Central memory CD4-positive, alpha-beta T cell (primary cell): ENCODE measurements at regions not wholly inside any gene's neighbourhood (a gene's known extent, or its start where the extent isn't known, plus 50 kb on each side); places are given as distances from the start of the nearest gene placed in this dataset.
"Not testable (repeated sequence)": the region's sequence is repeated elsewhere in the genome, so short reads cannot be mapped to it uniquely, and the experiment has no call there.

Experiments
- DNase-seq: peaks from one replicate; pipeline ENCODE4 v3.0.0; 2022

- DNase-seq = not testable (repeated sequence)
Measured at GRCh38 chr15:84550503-84550902, 50.3 kb upstream of the ZSCAN2 start.
